Glomerular visceral epithelial cell (primary cell): ENCODE measurements at regions not wholly inside any gene's neighbourhood (a gene's known extent, or its start where the extent isn't known, plus 50 kb on each side); places are given as distances from the start of the nearest gene placed in this dataset.
"Not testable (repeated sequence)": the region's sequence is repeated elsewhere in the genome, so short reads cannot be mapped to it uniquely, and the experiment has no call there.

Experiments
- DNase-seq: peaks from one replicate; pipeline ENCODE4 v3.0.0-alpha.2; 2016; ENCODE audit errors: extremely low spot score

DNA sequence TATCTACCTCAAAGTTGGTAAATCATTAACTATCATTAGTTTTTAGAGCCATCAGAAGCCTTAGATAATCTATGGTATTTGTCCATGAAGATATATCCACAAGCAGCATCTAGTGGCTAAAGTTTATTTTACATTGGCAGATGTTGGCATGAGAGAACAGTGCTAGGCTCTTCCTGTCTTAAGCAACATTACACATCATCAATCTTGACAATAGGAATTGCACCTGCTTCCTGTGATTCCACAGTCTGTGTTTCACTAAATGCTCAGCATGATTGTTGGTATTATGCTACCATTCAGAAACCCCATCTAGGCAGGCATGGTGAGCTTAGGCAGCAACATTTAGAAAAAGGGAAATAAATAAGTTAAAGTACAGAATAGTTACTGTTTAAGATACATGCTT is 246.6 kb downstream of the SLCO4C1 start:
- no peak for DNase-seq

DNA sequence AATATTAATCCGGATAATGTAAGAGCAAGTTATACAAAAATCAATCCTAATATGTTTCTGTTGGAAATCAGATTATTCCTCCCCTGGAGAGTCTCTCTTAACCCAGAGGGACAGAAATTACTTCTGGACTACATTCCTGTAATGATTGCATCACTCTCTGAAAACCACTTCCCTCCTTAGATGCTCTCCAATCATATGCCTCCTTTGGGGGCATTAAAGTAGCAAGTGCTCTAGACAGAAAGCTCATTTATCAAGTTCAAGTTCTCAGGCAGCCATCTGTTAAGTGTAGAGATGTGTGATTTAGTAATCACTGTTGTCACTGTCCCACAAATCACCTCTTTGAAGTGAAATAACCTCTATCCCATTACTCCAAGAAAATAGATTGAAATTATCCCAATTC is 247.1 kb downstream of the SLCO4C1 start:
- DNase-seq = peak; percentile 7

DNA sequence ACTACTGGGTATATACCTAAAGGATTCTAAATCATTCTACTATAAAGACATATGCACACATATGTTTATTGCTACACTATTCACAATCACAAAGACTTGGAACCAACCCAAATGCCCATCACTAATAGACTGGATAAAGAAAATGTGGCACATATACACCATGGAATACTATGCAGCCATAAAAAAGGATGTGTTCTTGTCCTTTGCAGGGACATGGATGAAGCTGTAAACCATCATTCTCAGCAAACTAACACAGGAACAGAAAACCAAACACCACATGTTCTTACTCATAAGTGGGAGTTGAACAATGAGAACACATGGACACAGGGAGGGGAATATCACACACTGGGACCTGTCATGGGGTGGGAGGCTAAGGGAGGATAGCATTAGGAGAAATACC is 249.0 kb downstream of the SLCO4C1 start:
- DNase-seq = not testable (repeated sequence)

DNA sequence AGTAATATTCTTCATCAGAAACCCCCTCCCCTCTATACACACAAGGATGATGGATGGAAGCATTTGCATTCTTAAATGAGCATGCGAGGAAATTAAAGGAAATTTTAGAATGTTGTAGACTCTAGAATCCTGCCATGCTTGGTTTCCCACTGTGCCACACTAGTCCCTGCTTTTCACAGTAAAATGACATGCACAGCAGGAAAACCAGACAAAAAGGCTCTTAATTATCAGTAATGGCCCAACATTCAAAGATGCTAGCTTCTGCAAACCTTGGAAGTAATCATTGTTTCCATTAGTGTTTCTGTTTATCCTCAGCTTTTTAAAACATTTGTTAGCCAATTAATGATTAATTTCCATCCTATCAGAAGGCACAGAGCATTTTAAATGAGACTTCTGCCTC is 255.8 kb downstream of the SLCO4C1 start:
- no peak for DNase-seq

DNA sequence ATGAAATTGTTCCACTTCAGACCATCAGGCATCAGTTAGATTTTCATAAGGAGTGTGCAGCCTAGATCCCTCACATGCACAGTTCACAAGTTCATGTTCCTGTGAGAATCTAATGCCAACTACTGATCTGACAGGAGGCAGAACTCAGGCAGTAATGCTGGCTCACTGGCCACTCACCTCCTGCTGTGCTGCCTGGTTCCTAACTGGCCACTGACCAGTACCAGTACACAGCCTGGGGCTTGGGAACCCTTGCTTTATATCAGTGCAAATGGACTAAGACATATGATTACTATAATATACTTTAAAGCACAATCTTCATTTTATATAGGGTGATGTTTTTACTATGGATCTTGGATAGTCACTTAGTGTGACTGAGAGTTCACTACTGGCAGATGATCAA is 259.2 kb downstream of the SLCO4C1 start:
- no peak for DNase-seq

DNA sequence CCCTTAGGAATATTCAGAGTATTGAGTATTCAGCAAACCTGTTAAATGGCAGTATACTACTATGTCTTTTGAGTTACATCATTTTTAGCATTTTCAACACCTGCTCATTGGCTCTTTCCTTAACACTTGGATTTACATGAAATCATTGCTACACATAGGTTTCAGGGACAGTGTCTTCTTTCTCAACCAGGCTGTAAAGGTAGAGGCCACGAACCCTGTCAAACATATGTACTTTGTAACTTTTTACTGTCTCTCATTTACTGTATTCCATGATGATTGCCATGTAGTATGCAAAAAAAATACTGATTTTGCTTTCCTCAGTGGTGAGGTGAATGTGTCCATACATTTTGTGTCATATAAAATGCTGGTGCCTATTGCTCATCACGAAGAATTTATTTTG is 264.4 kb downstream of the SLCO4C1 start:
- DNase-seq = no peak

DNA sequence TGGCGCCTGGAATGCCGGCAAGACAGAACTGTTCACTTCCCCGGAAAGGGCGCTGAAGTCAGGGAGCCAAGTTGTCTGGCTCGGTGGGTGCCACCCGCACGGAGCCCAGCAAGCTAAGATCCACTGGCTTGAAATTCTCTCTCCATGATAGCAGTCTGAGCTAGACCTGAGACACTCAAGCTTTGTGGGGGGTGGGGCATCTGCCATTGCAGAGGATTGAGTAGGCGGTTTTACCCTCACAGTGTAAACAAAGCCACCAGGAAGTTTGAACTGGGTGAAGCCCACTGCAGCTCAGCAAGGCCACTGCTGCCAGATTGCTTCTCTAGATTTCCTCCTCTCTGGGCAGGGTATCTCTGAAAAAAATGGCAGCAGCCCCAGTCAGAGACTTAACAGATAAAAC is 277.4 kb downstream of the SLCO4C1 start:
- DNase-seq = no peak

DNA sequence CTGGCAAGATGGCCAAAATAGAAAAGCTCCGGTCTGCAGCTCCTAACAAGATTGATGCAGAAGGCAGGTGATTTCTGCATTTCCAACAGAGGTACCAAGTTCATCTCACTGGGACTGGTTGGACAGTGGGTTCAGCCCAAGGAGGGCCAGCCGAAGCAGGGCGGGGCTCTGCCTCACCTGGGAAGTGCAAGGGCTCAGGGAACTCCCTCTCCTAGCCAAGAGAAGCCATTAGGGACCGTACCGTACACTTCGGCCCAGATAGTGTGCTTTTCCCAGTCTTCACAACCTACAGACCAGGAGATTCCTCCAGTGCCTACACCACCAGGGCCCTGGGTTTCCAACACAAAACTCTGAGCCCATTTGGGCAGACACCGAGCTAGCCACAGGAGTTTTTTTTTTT is 277.8 kb downstream of the SLCO4C1 start:
- no peak for DNase-seq

DNA sequence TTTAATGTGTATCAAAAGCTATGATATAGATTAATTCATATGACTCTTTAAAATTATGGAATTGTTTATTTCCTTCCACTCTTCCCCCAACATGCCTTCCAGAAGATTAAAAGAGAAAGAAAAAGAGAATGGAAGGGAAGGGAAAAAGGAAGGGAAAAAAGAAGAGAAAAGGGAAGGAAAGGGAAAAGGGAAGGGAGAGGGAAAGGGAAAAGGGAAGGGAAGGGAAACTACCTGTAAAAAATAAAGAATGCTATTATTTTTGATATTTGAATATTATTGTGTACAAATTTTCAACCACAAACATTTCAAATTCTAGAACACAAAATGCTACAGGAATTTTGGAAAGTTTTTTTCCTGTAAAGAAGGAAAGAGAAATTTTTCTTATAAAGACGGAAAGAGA is 281.7 kb downstream of the SLCO4C1 start:
- no peak for DNase-seq

DNA sequence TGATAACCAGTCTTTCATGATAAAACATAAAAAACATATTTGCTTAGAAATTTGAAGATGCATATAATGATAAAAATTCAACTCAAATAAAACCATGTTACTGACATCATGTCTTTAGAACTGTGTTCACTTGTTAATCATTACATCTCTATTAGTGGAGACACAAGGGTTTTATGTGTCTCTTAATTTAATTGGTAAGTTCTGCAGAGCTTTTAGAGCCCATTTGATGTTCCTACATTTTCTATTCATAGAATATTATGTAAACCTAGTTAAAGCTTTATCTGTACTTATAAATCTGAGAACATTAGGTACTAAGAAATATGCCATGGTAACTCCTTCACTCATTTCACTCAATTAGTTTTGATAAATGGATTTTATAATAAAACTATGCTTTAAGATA is 285.4 kb downstream of the SLCO4C1 start:
- no peak for DNase-seq

DNA sequence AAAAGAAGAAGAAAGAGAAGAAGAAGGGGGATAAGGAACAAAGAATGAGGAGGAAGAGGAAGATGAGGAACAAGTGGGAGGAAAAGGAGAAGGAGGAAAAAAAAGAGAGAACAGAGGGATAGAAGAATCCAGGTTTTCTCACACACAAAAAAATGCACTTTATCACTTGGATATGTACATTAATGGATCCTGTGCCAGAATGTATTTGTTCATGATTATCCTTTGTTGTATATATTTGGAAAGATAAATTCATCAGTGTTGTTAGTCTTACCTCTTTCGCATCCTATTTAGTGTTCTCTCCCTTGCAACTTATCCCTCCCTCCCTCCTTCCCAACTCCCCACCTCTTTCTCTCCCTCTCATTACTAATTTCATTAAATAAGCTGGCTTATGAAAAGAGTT is 298.8 kb downstream of the SLCO4C1 start:
- no peak for DNase-seq

DNA sequence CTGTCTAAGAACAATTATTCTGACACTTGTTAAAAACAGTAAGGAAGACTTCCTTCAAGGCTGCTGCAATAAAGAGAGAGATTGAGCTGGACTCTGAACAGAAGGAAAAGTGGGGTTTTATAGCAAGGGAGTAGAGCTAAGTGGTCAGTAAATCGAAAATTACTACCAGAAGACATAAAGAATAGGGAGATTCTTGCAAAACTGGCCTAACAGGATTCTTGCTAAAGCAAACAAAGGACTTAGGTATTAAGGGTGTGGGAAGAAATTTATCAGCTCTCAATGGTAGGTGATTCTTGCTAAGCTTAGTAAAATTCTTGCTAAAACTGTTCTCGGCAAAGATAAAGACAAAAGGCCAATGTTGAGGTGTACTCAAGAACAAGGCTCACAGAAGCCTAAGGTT is 300.5 kb downstream of the SLCO4C1 start:
- DNase-seq = no peak

DNA sequence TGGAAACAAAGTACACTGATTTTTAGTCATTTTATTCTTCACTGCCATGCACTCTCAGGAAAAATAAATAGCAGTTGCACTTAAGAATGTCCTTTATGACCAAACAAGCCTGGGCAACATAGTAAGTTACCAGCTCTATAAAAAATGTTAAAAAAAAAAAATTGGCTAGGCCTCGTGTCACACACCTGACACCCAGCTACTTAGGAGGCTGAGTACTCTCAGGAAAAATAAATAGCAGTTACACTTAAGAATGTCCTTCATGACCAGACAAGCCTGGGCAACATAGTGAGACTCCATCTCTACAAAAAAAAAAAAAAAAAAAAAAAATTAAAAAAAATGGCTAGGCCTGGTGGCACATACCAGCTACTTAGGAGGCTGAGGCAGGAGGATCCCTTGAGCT is 304.6 kb downstream of the SLCO4C1 start:
- no peak for DNase-seq

DNA sequence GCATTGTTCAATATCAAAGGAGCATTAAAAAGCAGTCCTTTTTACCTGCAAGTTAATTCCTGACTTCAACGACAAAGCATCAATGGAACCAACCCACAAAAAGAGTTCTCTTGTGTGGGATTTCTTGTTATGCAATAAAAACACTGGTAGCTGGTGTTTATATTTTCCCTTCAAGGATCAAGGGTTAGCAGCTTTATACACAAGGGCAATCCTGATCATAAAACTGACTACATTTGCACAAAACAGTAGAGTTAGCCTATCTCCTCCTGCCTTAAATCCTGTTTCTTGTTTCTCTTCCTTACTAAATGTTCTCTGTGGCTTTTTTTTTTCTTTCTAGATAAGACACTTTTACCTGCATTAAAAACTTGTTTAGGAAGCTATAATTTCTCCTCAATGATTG is 306.4 kb downstream of the SLCO4C1 start:
- no peak for DNase-seq

DNA sequence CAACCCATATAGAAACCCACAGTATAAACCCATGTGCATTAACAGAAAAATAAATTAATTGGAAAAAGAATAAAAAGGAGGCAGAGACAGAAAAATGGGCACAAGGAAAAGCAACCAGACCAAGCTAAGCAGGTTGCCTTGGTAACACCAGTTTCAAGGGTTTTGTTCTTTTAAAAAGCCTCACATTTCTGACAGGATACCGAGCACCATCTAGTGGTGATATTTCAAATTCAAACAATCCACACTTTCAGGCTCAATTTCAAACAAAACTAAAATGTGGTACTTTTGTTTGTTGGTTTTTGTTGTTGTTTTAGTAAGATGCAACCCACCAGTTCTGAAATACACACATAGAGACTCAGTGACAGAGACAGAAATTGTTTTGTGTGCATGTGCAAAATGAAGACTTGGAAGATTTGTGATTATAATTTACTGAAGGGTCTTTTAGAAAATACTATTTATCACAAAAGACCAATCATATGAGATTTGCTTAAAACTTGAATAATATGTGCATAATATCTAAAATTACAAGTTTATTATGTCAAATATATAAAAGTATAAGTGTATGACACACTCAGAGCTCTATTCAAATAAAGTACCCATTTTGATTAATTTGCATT is 318.2 kb downstream of the SLCO4C1 start:
- DNase-seq = peak; percentile 52

DNA sequence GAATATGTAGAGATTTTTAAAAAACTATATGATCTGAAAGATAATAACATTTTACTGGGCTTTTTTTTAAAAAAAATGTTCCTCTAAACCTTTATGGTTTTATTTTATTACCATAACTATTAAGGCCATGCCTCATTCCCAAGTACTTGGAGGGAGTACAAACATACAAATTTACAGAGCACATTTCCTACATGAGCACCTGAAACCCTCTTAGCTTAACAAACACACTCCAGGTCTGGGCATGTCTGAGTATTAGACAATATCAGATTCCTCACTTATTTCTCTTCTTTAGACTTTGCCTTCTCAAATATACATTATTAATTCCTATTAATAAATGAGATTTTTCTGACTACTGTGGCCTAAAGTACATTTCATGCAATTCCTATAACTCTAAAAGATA is 319.2 kb downstream of the SLCO4C1 start:
- DNase-seq = no peak

DNA sequence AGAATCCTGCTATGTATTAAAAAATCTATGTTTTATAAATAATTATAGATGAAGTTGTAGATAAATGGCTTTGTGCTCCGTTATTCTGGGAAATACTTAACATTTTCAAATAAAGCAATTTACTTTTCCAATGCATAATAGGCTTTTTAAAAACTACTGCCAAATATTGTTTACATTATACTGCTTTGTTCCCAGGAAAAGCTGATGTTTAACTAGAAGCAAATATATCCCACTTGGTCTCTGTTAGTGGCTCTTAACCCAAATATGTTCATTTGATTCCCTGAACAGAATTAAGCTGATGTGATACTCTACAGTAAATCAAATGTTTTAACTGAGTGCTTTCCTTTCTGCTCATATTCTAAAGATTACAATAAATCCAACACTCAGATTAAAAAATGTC is 326.3 kb downstream of the SLCO4C1 start:
- no peak for DNase-seq

DNA sequence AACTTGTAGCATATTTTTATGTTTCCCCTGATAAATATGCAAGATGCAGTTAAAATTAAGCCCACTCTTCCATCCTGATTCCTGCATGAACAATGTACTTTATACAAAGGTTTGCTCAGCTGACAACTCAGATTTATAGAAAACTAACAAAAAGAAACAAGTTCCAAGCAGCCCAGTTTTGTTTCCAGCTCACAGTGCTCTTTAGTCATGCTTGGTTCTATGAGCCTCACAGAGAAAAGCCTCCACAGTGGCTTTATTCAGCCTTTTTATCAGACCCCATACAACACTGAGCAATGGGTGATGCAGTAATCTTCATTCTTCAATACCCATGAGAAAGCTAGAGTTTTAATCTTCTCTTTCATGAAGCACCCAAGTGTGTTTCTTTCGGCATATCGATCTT is 329.6 kb downstream of the SLCO4C1 start:
- no peak for DNase-seq

DNA sequence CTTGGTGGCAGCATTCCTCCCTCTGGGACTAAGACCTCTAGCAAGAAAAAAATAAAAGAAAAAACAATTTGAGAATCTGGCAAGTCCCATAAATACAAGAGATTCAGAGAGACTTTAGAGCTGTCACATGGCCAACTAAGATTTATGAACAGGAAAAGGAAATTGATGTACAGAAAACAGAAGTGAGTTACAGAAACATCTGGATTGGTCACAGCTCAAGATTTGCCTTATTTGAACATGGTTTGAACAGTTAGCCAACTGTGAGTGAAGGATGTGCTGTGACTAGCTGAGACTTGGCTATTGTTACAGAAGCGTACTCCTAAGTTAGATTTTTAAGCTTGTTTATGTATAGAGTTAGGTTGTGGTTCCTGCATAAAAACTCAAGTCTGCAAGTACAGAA is 340.2 kb downstream of the SLCO4C1 start:
- no peak for DNase-seq

DNA sequence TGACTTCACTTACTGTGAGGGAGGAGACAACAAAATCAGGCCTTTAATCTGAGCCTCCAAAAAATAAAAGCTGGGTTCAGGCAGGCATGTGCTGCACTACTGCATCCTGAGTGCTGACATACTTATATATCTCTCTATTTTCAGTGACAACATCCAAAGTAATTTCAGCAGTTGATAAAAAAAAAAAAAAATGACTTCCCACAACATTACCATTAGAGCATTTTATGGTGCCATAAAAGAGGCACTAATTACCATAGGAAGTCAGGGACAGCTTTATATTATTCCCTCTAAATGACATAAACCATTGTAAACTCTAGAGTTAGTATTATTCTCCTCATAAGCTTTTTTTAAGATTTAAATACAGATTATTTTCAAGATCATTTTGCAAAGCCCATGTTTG is 346.1 kb downstream of the SLCO4C1 start:
- DNase-seq = no peak

DNA sequence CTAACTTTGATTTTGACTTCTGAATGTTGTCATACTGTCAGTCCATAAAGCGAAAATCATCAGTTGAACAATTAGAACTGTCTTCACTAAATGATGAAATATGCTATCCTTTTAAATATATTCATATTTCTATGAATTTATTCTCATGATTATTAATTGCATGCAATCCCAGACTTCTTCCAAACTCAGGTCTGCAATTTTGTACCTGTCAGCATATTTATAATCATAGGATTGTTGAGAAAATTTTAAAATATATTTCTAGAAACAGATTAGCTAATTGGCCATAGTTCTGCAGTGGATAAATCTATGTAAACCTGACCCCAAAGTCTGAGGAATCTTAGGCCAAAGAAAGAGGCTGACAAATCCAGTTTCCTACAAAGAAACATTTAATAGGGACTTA is 347.5 kb downstream of the SLCO4C1 start:
- no peak for DNase-seq

DNA sequence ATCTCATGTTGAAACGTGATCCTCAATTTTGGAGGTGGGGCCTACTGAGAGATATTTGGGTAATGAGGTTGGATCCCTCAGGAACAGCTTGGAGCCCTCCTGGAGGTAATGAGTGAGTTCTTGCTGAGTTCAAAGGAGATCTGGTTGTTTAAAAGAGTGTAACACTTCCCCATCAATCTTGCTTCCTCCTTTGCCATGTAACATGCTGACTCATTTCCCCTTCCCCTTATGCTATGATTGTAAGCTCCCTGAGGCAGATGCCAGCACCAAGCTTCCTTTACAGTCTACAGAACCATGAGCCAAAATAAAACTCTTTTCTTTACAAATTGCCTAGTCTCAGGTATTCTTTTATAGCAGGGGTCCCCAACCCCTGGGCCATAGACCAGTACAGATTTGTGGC is 352.3 kb downstream of the SLCO4C1 start:
- no peak for DNase-seq

DNA sequence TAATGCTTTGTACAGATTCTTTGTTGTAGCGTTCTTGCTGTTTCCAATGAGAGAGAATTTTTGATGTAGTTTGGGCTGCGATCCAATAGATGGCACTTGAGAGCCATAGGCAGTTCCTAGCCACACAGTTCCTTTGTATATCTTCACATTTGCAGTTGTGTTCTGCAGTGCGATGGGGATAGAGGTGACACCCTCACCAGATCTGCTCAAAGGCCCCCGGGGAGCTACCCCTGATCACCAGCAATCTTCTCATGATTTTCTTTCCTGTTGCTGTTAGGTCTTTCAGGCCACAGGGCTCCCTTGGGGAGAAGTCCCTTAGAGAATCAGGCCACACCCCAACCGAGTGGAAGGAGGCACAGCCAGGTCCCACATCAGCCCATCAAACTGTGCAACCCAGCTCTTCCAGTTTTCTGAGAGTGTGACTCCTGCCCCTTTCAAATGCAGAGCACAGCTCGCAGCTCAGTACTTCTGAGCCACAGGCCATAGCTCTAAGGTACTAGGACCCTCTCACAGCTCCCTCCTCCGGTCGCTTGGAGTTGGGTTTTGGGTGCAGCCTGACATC is 353.7 kb downstream of the SLCO4C1 start:
- peak; percentile 45 for DNase-seq

DNA sequence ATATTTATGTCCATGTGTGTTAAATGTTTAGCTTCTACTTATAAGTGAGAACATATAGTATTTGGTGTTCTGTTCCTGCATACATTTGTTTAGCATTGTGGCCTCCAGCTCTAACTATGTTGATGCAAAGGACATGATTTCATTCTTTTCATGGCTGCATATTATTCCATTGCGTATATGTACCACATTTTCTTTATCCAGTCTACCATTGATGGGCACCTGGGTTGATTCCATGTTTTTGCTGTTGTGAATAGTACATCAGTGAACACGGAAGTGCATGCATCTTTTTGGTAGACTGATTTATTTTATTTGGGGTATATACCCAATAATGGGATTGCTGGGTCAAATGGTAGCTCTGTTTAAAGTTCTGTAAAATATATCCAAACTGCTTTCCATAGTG is 359.0 kb downstream of the SLCO4C1 start:
- no peak for DNase-seq
